ENCODE measurements at regions not wholly inside any gene's neighbourhood (a gene's known extent, or its start where the extent isn't known, plus 50 kb on each side); places are given as distances from the start of the nearest gene placed in this dataset.

DNA sequence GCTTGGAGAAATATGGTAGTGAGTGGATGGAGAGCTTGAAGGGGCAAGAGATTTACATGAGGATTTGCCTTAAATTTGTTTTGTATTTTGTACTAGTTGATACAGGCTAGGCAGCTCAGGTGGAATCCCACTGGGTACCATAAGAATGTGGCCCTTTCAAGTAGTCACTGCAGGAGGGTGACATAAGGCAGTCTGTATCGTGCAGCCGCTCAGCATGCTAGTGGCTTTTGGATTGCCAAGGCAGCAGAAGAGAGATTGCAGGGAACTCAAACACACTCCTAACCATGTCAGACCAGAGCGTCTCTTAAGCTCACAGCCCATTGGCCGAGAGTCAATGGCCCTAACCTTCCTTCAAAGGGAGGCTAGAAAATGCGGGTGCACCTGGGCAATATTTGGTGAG is 420.0 kb downstream of the ADGRL2 start:
- no peak for DNase-seq (ENCODE audit: low spot score)
- TF ChIP-seq, protein P1, sequence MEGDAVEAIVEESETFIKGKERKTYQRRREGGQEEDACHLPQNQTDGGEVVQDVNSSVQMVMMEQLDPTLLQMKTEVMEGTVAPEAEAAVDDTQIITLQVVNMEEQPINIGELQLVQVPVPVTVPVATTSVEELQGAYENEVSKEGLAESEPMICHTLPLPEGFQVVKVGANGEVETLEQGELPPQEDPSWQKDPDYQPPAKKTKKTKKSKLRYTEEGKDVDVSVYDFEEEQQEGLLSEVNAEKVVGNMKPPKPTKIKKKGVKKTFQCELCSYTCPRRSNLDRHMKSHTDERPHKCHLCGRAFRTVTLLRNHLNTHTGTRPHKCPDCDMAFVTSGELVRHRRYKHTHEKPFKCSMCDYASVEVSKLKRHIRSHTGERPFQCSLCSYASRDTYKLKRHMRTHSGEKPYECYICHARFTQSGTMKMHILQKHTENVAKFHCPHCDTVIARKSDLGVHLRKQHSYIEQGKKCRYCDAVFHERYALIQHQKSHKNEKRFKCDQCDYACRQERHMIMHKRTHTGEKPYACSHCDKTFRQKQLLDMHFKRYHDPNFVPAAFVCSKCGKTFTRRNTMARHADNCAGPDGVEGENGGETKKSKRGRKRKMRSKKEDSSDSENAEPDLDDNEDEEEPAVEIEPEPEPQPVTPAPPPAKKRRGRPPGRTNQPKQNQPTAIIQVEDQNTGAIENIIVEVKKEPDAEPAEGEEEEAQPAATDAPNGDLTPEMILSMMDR (IDR thresholded peaks at IDR 0.05; ENCODE audit: extremely low read depth, insufficient read depth, missing control alignments) = no peak

DNA sequence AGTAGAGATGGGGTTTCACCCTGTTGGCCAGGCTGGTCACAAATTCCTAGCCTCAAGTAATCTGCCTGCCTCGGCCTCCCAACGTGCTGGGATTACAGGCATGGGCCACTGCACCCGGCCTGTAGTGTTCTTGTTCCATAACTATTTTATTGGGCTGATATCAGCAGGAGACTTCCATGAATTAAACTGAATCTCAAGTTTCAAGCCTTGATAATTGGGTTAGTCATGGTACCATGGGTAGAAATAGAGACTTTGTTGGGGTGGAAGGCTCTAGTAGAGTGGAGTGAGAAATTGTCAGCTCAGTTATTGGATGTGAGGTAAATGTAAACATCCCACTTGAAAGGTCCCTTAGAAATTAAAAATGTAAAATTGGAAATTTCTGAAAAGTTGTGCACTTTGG is 419.1 kb downstream of the ADGRL2 start:
- DNase-seq (ENCODE audit: low spot score) = no peak
- TF ChIP-seq, protein P1 (IDR thresholded peaks at IDR 0.05; ENCODE audit: extremely low read depth, insufficient read depth, missing control alignments) = no peak
- in situ Hi-C loops (cut with MboI; ENCODE audit: low pct_unique_long_range_greater_than_20kb, low sequenced_read_pairs, unreplicated experiment) = no loop called here

More for the DNA sequence above, 420.0 kb downstream of the ADGRL2 start:
- in situ Hi-C loops (cut with MboI; ENCODE audit: low pct_unique_long_range_greater_than_20kb, low sequenced_read_pairs, unreplicated experiment) = no loop called here

DNA sequence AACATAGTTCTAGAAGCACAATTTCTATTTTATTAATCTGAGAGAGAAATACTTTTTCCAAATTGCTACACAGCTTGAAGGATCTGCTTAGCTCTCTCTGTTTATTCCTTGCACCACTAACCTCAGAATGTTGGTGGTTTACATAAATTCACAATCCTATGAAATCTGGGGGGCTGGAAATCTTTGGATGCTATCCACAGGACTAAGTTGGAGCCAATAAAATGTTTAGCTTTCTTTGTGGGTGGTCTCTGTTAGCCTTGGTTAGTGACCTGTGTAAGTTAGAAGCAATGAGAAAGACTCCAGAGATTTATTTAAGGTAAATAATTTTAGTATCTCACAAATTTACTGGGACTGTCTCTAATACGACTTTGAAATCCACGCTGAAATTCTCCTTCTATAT is 418.1 kb downstream of the ADGRL2 start:
- TF ChIP-seq, protein P1 (IDR thresholded peaks at IDR 0.05; ENCODE audit: extremely low read depth, insufficient read depth, missing control alignments) = no peak
- no peak for DNase-seq (ENCODE audit: low spot score)
- in situ Hi-C loops (cut with MboI; ENCODE audit: low pct_unique_long_range_greater_than_20kb, low sequenced_read_pairs, unreplicated experiment) = no loop called here

DNA sequence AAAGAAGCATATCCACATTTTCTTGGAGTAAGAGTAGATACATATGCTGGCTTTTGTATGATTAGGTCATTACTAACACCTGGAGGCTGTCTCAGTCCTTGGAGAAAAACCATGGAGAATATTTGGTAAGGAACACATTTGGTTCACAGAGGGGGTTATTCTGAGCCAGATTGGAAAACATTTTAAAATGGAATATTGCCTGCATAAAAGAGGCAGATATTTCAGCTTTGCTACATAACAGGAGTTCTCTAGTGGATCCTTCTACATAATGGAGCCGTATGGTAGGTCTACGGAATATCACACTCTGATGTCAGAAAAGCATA is 415.1 kb downstream of the ADGRL2 start:
- no peak for DNase-seq (ENCODE audit: low spot score)
- in situ Hi-C loops (cut with MboI; ENCODE audit: low pct_unique_long_range_greater_than_20kb, low sequenced_read_pairs, unreplicated experiment) = no loop called here
- TF ChIP-seq, protein P1 (IDR thresholded peaks at IDR 0.05; ENCODE audit: extremely low read depth, insufficient read depth, missing control alignments) = no peak

DNA sequence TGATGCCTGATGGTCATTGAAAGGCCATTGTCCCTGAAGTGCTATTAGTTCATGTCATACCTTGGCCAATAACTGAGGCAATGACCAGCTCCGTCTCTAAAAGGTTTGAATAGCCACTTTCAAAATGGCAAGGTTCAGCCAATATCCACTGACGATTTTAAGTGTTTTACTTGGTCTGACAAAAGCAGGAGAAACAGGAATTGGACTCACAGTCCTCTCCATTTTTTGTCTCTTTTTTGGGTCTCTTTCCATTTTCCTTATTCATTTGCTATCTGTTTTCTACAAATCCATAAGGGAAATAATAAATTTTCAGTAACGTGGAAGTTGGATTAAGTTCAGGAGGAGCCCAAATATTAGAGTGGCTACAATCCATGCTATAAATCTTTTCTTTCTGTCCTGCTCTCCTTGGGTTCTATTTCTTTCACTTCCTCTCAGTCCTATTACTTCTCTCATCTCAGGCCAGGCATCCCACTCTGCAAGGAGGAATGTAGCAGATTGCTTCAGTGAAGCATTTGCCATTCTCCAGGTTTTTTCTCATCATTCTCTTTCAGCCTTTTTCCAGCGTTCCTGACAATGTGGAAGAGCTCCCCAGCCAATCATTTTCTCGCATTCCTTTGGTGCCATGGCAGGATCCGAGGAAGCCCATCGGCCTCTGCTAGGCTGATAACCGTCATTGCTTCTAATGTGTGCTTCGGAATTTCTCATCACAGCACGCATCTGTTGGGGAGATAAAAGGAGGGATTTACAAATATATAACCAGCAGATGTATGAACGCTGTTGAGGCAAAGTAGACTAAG is 414.5 kb downstream of the ADGRL2 start:
- in situ Hi-C loops (cut with MboI; ENCODE audit: low pct_unique_long_range_greater_than_20kb, low sequenced_read_pairs, unreplicated experiment) = no loop called here

DNA sequence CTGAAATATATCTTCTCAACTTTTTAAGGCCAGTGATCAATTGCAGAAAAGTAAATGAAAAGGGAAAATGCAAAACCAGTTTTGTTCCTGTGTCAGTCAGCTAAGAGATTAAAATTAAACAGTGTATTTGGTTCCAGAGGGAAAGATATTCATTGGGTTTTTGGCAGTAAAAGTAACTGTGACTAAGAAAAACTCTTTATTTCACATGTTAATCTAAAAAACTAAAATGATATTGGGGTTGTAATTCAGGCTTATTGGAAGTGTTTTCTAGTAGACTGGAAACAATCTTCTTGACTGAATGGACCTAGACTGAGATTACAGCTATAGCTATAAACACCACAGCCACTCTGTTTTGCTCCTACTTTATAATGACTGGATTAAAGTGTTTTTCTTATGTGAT is 413.9 kb downstream of the ADGRL2 start:
- TF ChIP-seq, protein P1 (IDR thresholded peaks at IDR 0.05; ENCODE audit: extremely low read depth, insufficient read depth, missing control alignments) = no peak
- in situ Hi-C loops (cut with MboI; ENCODE audit: low pct_unique_long_range_greater_than_20kb, low sequenced_read_pairs, unreplicated experiment) = no loop called here
- no peak for DNase-seq (ENCODE audit: low spot score)

More for the DNA sequence above, 414.5 kb downstream of the ADGRL2 start:
- DNase-seq (ENCODE audit: low spot score) = no peak
- TF ChIP-seq, protein P1 (IDR thresholded peaks at IDR 0.05; ENCODE audit: extremely low read depth, insufficient read depth, missing control alignments) = no peak

Data from GM13977 (cell line).